Ovary (tissue), 3 donors: ENCODE measurements at regions not wholly inside any gene's neighbourhood (a gene's known extent, or its start where the extent isn't known, plus 50 kb on each side); places are given as distances from the start of the nearest gene placed in this dataset.

Experiments
- CTCF ChIP-seq, 3 donors: fragments of 450-650 bp in 2 of 3; fragments of 200-600 bp in 1 of 3; IDR thresholded peaks; one replicate each; pipeline versions ENCODE4 v1.5.1 to v1.8.0; 2016 to 2022; ENCODE audit warnings: antibody characterized with exemption in 3 of 3, mild to moderate bottlenecking in 1 of 3
- POLR2A ChIP-seq: fragments of 450-650 bp; IDR thresholded peaks from one replicate; pipeline ENCODE4 v1.6.1; 2017; ENCODE audit warnings: antibody characterized with exemption, mild to moderate bottlenecking, moderate library complexity
- donor health status: DM: no; HTN: no; CAD: no.

GRCh38 chr4:104751468-104751867, 256.8 kb upstream of the CXXC4 start:
- TF ChIP-seq CTCF (IDR thresholded peaks at IDR 0.05): no peak
- TF ChIP-seq POLR2A: no peak
